ENCODE measurements at regions not wholly inside any gene's neighbourhood (a gene's known extent, or its start where the extent isn't known, plus 50 kb on each side); places are given as distances from the start of the nearest gene placed in this dataset.

- intact Hi-C loops (cut with DNase I; ENCODE audit: low total_unique reads), result no loop called here
- TF ChIP-seq CTCF (IDR thresholded peaks at IDR 0.05) (no peak), POLR2AphosphoS5 (IDR thresholded peaks at IDR 0.05) (no peak), POLR2A (IDR thresholded peaks at IDR 0.05) (no peak)
- Histone ChIP-seq H3K36me3 (no peaks in the 10 kb centered on the region), H3K4me1 (peaks cover 0 to 2% of the 10 kb centered on the region in 2 donors), H3K27me3 (no peaks in the 10 kb centered on the region), H3K9me3 (no peaks in the 10 kb centered on the region), H3K27ac (no peak overlapping the region), H3K4me3 (no peak overlapping the region)
- DNase-seq (ENCODE audit: low spot score in 2 of 2), result no peak
Measured at GRCh38 chr5:65068410-65068809, 299.7 kb downstream of the CWC27 start.

DNA sequence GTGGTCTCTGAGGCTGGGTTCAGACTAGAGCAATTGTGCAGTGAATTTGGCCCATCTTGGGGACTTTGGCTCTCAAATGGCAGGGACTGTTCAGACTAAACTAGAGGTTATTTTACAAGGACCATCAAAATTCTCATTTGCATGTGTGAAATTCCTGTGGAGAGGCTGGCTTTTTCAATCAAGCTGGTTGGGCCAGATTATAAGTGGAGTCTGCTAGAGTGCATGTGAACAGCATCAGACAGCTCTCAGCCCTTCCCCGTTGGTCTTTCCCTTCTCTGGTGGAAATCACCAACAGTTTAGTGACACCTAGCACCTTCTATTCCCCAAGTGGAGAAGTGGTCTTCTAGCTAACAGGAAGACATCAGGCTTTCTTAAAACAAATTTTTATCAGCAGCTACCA is 301.3 kb downstream of the CWC27 start:
- DNase-seq (ENCODE audit: low spot score in 2 of 2), result no peak
- Histone ChIP-seq H3K36me3 (no peaks in the 10 kb centered on the region), H3K27ac (no peak overlapping the region), H3K4me1 (peaks cover 0 to 2% of the 10 kb centered on the region in 2 donors), H3K4me3 (no peak overlapping the region), H3K27me3 (no peaks in the 10 kb centered on the region), H3K9me3 (no peaks in the 10 kb centered on the region)
- intact Hi-C loops (cut with DNase I; ENCODE audit: low total_unique reads), result no loop called here
- TF ChIP-seq POLR2AphosphoS5 (IDR thresholded peaks at IDR 0.05) (no peak), CTCF (IDR thresholded peaks at IDR 0.05) (no peak), POLR2A (IDR thresholded peaks at IDR 0.05) (no peak)

- Histone ChIP-seq H3K36me3 (no peaks in the 10 kb centered on the region), H3K27ac (no peak overlapping the region), H3K27me3 (no peaks in the 10 kb centered on the region), H3K9me3 (no peaks in the 10 kb centered on the region), H3K4me3 (no peak overlapping the region), H3K4me1 (no peaks in the 10 kb centered on the region)
- intact Hi-C loops (cut with DNase I; ENCODE audit: low total_unique reads), result no loop called here
- DNase-seq (ENCODE audit: low spot score in 2 of 2), result no peak
- TF ChIP-seq POLR2AphosphoS5 (IDR thresholded peaks at IDR 0.05), result no peak
- TF ChIP-seq POLR2A (IDR thresholded peaks at IDR 0.05), result no peak
- no peak for TF ChIP-seq CTCF (IDR thresholded peaks at IDR 0.05)
Measured at GRCh38 chr5:65072850-65073249, 304.1 kb downstream of the CWC27 start.

GRCh38 chr5:65073250-65073661 is 304.5 kb downstream of the CWC27 start:
- Histone ChIP-seq H3K4me3 (no peak overlapping the region), H3K4me1 (no peaks in the 10 kb centered on the region), H3K36me3 (no peaks in the 10 kb centered on the region), H3K9me3 (no peaks in the 10 kb centered on the region), H3K27me3 (no peaks in the 10 kb centered on the region), H3K27ac (no peak overlapping the region)
- TF ChIP-seq CTCF (IDR thresholded peaks at IDR 0.05), result no peak
- no peak for TF ChIP-seq POLR2A (IDR thresholded peaks at IDR 0.05)
- TF ChIP-seq POLR2AphosphoS5 (IDR thresholded peaks at IDR 0.05), result no peak
- intact Hi-C loops (cut with DNase I; ENCODE audit: low total_unique reads), result no loop called here
- DNase-seq (ENCODE audit: low spot score in 2 of 2), result no peak

GRCh38 chr5:65075623-65076250 is 307.0 kb downstream of the CWC27 start:
- H3K36me3 ChIP-seq, result no peaks in the 10 kb centered on the region
- peak overlapping the region in 1 of 2 donors; percentile 29 for H3K27ac ChIP-seq
- TF ChIP-seq CTCF (IDR thresholded peaks at IDR 0.05) (no peak), POLR2A (IDR thresholded peaks at IDR 0.05) (no peak), POLR2AphosphoS5 (IDR thresholded peaks at IDR 0.05) (no peak)
- no peak overlapping the region for H3K4me3 ChIP-seq
- no peak for DNase-seq (ENCODE audit: low spot score in 2 of 2)
- H3K9me3 ChIP-seq, result no peaks in the 10 kb centered on the region
- H3K4me1 ChIP-seq, result no peaks in the 10 kb centered on the region
- intact Hi-C loops (cut with DNase I; ENCODE audit: low total_unique reads), result no loop called here
- H3K27me3 ChIP-seq, result no peaks in the 10 kb centered on the region
